D341Med (cell line): ENCODE measurements at regions not wholly inside any gene's neighbourhood (a gene's known extent, or its start where the extent isn't known, plus 50 kb on each side); places are given as distances from the start of the nearest gene placed in this dataset.
"Not testable (repeated sequence)": the region's sequence is repeated elsewhere in the genome, so short reads cannot be mapped to it uniquely, and the experiment has no call there.

Source experiments
- DNase-seq: peaks from one replicate; pipeline ENCODE4 v3.0.0; 2012; ENCODE audit warnings: low spot score

- DNase-seq = no peak
Observed at GRCh38 chr13:52931131-52931530, 82.7 kb upstream of the PCDH8 start.

- no peak for DNase-seq
Observed at GRCh38 chr13:52929846-52930245, 81.4 kb upstream of the PCDH8 start.

- DNase-seq = no peak
Observed at GRCh38 chr13:52926971-52927370, 78.5 kb upstream of the PCDH8 start.

- DNase-seq = no peak
Observed at GRCh38 chr13:52925775-52926285, 77.4 kb upstream of the PCDH8 start.

GRCh38 chr13:52925251-52925650 lies 76.8 kb upstream of the PCDH8 start:
- no peak for DNase-seq

GRCh38 chr13:52924289-52925148 lies 76.1 kb upstream of the PCDH8 start:
- DNase-seq = peak; percentile 57

- no peak for DNase-seq
Observed at GRCh38 chr13:52922961-52923360, 74.5 kb upstream of the PCDH8 start.

- DNase-seq = no peak
Observed at GRCh38 chr13:52921194-52921593, 72.8 kb upstream of the PCDH8 start.

- no peak for DNase-seq
Observed at GRCh38 chr13:52916486-52916990, 68.1 kb upstream of the PCDH8 start.

- DNase-seq = no peak
Observed at GRCh38 chr13:52911340-52911739, 62.9 kb upstream of the PCDH8 start.

GRCh38 chr13:52910318-52910717 lies 61.9 kb upstream of the PCDH8 start:
- not testable (repeated sequence) for DNase-seq

GRCh38 chr13:52906122-52906903 lies 57.9 kb upstream of the PCDH8 start:
- DNase-seq = no peak

- DNase-seq = no peak
Observed at GRCh38 chr13:52905701-52906100, 57.3 kb upstream of the PCDH8 start.

GRCh38 chr13:52903320-52903719 lies 54.9 kb upstream of the PCDH8 start:
- no peak for DNase-seq

GRCh38 chr13:52899206-52899605 lies 50.8 kb upstream of the PCDH8 start:
- no peak for DNase-seq
